Fibroblast of lung (primary cell): ENCODE measurements at regions not wholly inside any gene's neighbourhood (a gene's known extent, or its start where the extent isn't known, plus 50 kb on each side); places are given as distances from the start of the nearest gene placed in this dataset.

ENCODE experiments used
- DNase-seq, 2 donors: peaks; one replicate each; pipeline versions ENCODE4 v3.0.0 to v3.0.0-alpha.2; 2010; ENCODE audit warnings: low read depth in 2 of 2
- H2AFZ ChIP-seq: 2 replicates; pipeline ENCODE4 v1.5.1; 2012; ENCODE audit warnings: low read length, control low read depth, inconsistent platforms
- H3K27ac ChIP-seq: 2 replicates; pipeline ENCODE4 v1.5.1; 2011; ENCODE audit warnings: low read length, control low read depth; ENCODE audit not compliant: insufficient read depth
- H3K27me3 ChIP-seq: 2 replicates; pipeline ENCODE4 v1.5.1; 2011; ENCODE audit warnings: mild to moderate bottlenecking, low read length; ENCODE audit not compliant: control insufficient read depth, insufficient read depth
- H3K36me3 ChIP-seq: 2 replicates; pipeline ENCODE4 v1.5.1; 2011; ENCODE audit warnings: low read length; ENCODE audit not compliant: control insufficient read depth, insufficient read depth
- H3K4me1 ChIP-seq: 2 replicates; pipeline ENCODE4 v1.5.1; 2011; ENCODE audit warnings: low read length; ENCODE audit not compliant: control insufficient read depth, insufficient read depth; ENCODE audit errors: extremely low read depth
- H3K4me2 ChIP-seq: 2 replicates; pipeline ENCODE4 v1.5.1; 2011; ENCODE audit warnings: low read length, control low read depth; ENCODE audit not compliant: insufficient read depth; ENCODE audit errors: extremely low read depth
- H3K4me3 ChIP-seq, 4 experiments: fragments of 200-600 bp in 1 of 4; sonication (generic) in 1 of 4; replicated peaks in 1 of 4; 2 replicates each; pipeline ENCODE4 v1.5.1; 2011 to 2016; ENCODE audit warnings: low read length in 4 of 4, low read depth in 3 of 4, mild to moderate bottlenecking in 3 of 4, control low read depth in 2 of 4, inconsistent platforms in 1 of 4, mixed read lengths in 1 of 4; ENCODE audit not compliant: insufficient read depth in 1 of 4; ENCODE audit errors: control extremely low read depth in 1 of 4
- H3K79me2 ChIP-seq: 2 replicates; pipeline ENCODE4 v1.5.1; 2012; ENCODE audit warnings: mild to moderate bottlenecking, low read length, inconsistent platforms; ENCODE audit not compliant: control insufficient read depth, insufficient read depth
- H3K9ac ChIP-seq: 2 replicates; pipeline ENCODE4 v1.5.1; 2011; ENCODE audit warnings: mild to moderate bottlenecking, low read length, control low read depth; ENCODE audit not compliant: insufficient read depth
- H3K9me3 ChIP-seq: 2 replicates; pipeline ENCODE4 v1.5.1; 2012; ENCODE audit warnings: low read depth, low read length; ENCODE audit not compliant: control insufficient read depth, insufficient read depth
- H4K20me1 ChIP-seq: 2 replicates; pipeline ENCODE4 v1.5.1; 2011; ENCODE audit warnings: low read length; ENCODE audit not compliant: control insufficient read depth, insufficient read depth; ENCODE audit errors: extremely low read depth
- EZH2 ChIP-seq: IDR thresholded peaks from 2 replicates; pipeline ENCODE4 v1.5.1; 2012; ENCODE audit warnings: low read length, control low read depth, mild to moderate bottlenecking; ENCODE audit errors: missing control alignments
- TF ChIP-seq, protein P1 (sequence below), 2 donors: IDR thresholded peaks in 1 of 2; conservative IDR thresholded peaks in 1 of 2; 1 replicate in 1 of 2; 2 replicates in 1 of 2; pipeline ENCODE4 v1.5.1; 2011 to 2012; ENCODE audit warnings: low read length in 2 of 2, control low read depth in 1 of 2, inconsistent platforms in 1 of 2, low read depth in 1 of 2, mild to moderate bottlenecking in 1 of 2

GRCh38 chr6:166041277-166041676, 126.4 kb downstream of the TBXT start:
- no peak for DNase-seq
- Histone ChIP-seq H3K9me3 (no peaks in the 10 kb centered on the region), H3K27me3 (no peaks in the 10 kb centered on the region), H3K4me1 (peaks cover 3% of the 10 kb centered on the region), H3K27ac (no peak overlapping the region), H4K20me1 (no peaks in the 10 kb centered on the region), H3K4me3 (no peak overlapping the region), H3K4me2 (no peak overlapping the region), H3K9ac (no peak overlapping the region), H3K79me2 (no peaks in the 10 kb centered on the region), H2AFZ (no peak overlapping the region), H3K36me3 (no peaks in the 10 kb centered on the region)
- TF ChIP-seq, protein P1, sequence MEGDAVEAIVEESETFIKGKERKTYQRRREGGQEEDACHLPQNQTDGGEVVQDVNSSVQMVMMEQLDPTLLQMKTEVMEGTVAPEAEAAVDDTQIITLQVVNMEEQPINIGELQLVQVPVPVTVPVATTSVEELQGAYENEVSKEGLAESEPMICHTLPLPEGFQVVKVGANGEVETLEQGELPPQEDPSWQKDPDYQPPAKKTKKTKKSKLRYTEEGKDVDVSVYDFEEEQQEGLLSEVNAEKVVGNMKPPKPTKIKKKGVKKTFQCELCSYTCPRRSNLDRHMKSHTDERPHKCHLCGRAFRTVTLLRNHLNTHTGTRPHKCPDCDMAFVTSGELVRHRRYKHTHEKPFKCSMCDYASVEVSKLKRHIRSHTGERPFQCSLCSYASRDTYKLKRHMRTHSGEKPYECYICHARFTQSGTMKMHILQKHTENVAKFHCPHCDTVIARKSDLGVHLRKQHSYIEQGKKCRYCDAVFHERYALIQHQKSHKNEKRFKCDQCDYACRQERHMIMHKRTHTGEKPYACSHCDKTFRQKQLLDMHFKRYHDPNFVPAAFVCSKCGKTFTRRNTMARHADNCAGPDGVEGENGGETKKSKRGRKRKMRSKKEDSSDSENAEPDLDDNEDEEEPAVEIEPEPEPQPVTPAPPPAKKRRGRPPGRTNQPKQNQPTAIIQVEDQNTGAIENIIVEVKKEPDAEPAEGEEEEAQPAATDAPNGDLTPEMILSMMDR (conservative IDR thresholded peaks at IDR 0.05 in 1 of 2, IDR thresholded peaks at IDR 0.05 in 1 of 2; ENCODE audit: low read depth in 1 of 2, low read length in 2 of 2), result no peak
- TF ChIP-seq EZH2, result no peak

- H3K4me1 ChIP-seq, result peaks cover 3% of the 10 kb centered on the region
- H4K20me1 ChIP-seq, result no peaks in the 10 kb centered on the region
- no peak for TF ChIP-seq EZH2
- TF ChIP-seq, protein P1 (conservative IDR thresholded peaks at IDR 0.05 in 1 of 2, IDR thresholded peaks at IDR 0.05 in 1 of 2; ENCODE audit: low read depth in 1 of 2, low read length in 2 of 2), result no peak
- no peaks in the 10 kb centered on the region for H3K9me3 ChIP-seq
- H3K27me3 ChIP-seq, result no peaks in the 10 kb centered on the region
- no peak overlapping the region for H3K4me3 ChIP-seq
- no peak overlapping the region for H3K9ac ChIP-seq
- H3K36me3 ChIP-seq, result no peaks in the 10 kb centered on the region
- H3K27ac ChIP-seq, result no peak overlapping the region
- no peaks in the 10 kb centered on the region for H3K79me2 ChIP-seq
- no peak for DNase-seq
- H3K4me2 ChIP-seq, result no peak overlapping the region
- H2AFZ ChIP-seq, result no peak overlapping the region
Observed at GRCh38 chr6:166040292-166040691, 127.4 kb downstream of the TBXT start.

GRCh38 chr6:166036316-166037095, 131.1 kb downstream of the TBXT start:
- H3K36me3 ChIP-seq, result no peaks in the 10 kb centered on the region
- H3K4me3 ChIP-seq, result no peak overlapping the region
- H3K79me2 ChIP-seq, result no peaks in the 10 kb centered on the region
- H3K4me1 ChIP-seq, result peaks cover 5% of the 10 kb centered on the region
- no peaks in the 10 kb centered on the region for H4K20me1 ChIP-seq
- H3K4me2 ChIP-seq, result no peak overlapping the region
- no peak overlapping the region for H2AFZ ChIP-seq
- H3K9ac ChIP-seq, result no peak overlapping the region
- H3K9me3 ChIP-seq, result no peaks in the 10 kb centered on the region
- no peak overlapping the region for H3K27ac ChIP-seq
- H3K27me3 ChIP-seq, result no peaks in the 10 kb centered on the region
- TF ChIP-seq, protein P1 (conservative IDR thresholded peaks at IDR 0.05 in 1 of 2, IDR thresholded peaks at IDR 0.05 in 1 of 2; ENCODE audit: low read depth in 1 of 2, low read length in 2 of 2), result no peak
- no peak for TF ChIP-seq EZH2
- peak in 1 of 2 donors; percentile 21 for DNase-seq
